ENCODE measurements at regions not wholly inside any gene's neighbourhood (a gene's known extent, or its start where the extent isn't known, plus 50 kb on each side); places are given as distances from the start of the nearest gene placed in this dataset.

- no peak for DNase-seq
These were observed 255.7 kb downstream of the BUB3 start for GRCh38 chr10:123409884-123410283.

GRCh38 chr10:123413353-123413752 is 252.8 kb upstream of the GPR26 start:
- no peak for DNase-seq

- DNase-seq = no peak
These were observed 250.6 kb upstream of the GPR26 start for GRCh38 chr10:123415523-123415922.

GRCh38 chr10:123417414-123417813 is 248.7 kb upstream of the GPR26 start:
- DNase-seq = no peak

- DNase-seq = no peak
These were observed 244.7 kb upstream of the GPR26 start for GRCh38 chr10:123421461-123421860.

- DNase-seq = no peak
These were observed 243.9 kb upstream of the GPR26 start for GRCh38 chr10:123422261-123422660.

- no peak for DNase-seq
These were observed 241.6 kb upstream of the GPR26 start for GRCh38 chr10:123424537-123424936.

- no peak for DNase-seq
These were observed 240.5 kb upstream of the GPR26 start for GRCh38 chr10:123425680-123426079.

GRCh38 chr10:123427165-123427786 is 238.9 kb upstream of the GPR26 start:
- DNase-seq = no peak

GRCh38 chr10:123428391-123428790 is 237.8 kb upstream of the GPR26 start:
- no peak for DNase-seq

- peak; percentile 47 for DNase-seq
These were observed 236.4 kb upstream of the GPR26 start for GRCh38 chr10:123429706-123430221.

GRCh38 chr10:123433539-123433938 is 232.6 kb upstream of the GPR26 start:
- DNase-seq = no peak

GRCh38 chr10:123434435-123435039 is 231.6 kb upstream of the GPR26 start:
- DNase-seq = no peak

GRCh38 chr10:123442901-123443300 is 223.3 kb upstream of the GPR26 start:
- no peak for DNase-seq

- no peak for DNase-seq
These were observed 222.2 kb upstream of the GPR26 start for GRCh38 chr10:123443924-123444323.

- no peak for DNase-seq
These were observed 220.8 kb upstream of the GPR26 start for GRCh38 chr10:123445261-123445775.

GRCh38 chr10:123446449-123447156 is 219.6 kb upstream of the GPR26 start:
- no peak for DNase-seq

- DNase-seq = no peak
These were observed 216.8 kb upstream of the GPR26 start for GRCh38 chr10:123449234-123449962.

GRCh38 chr10:123450956-123451605 is 215.1 kb upstream of the GPR26 start:
- DNase-seq = no peak

- DNase-seq = no peak
These were observed 214.4 kb upstream of the GPR26 start for GRCh38 chr10:123451618-123452245.

GRCh38 chr10:123454987-123455386 is 211.2 kb upstream of the GPR26 start:
- DNase-seq = no peak
